KMS-11 (cell line): ENCODE measurements at regions not wholly inside any gene's neighbourhood (a gene's known extent, or its start where the extent isn't known, plus 50 kb on each side); places are given as distances from the start of the nearest gene placed in this dataset.

Experiments used
- H2AFZ ChIP-seq: fragments of 200-600 bp; sonication (generic); 2 replicates; pipeline ENCODE4 v1.6.1; 2016; ENCODE audit warnings: antibody characterized with exemption, mixed run types, low read depth
- H3K27ac ChIP-seq: fragments of 200-600 bp; sonication (generic); 2 replicates; pipeline ENCODE4 v1.6.1; 2016; ENCODE audit warnings: mild to moderate bottlenecking, mixed run types
- H3K27me3 ChIP-seq: fragments of 200-600 bp; sonication (generic); 2 replicates; pipeline ENCODE4 v1.6.1; 2017; ENCODE audit warnings: mild to moderate bottlenecking, low read depth, mixed run types, moderate library complexity; ENCODE audit not compliant: insufficient read depth
- H3K36me3 ChIP-seq: fragments of 200-600 bp; sonication (generic); 2 replicates; pipeline ENCODE4 v1.6.1; 2017; ENCODE audit warnings: mild to moderate bottlenecking, mixed run types; ENCODE audit not compliant: insufficient read depth
- H3K4me1 ChIP-seq: fragments of 200-600 bp; sonication (generic); 2 replicates; pipeline ENCODE4 v1.6.1; 2016; ENCODE audit warnings: mild to moderate bottlenecking, low read depth, mixed run types; ENCODE audit not compliant: poor library complexity, severe bottlenecking
- H3K4me2 ChIP-seq: fragments of 200-600 bp; sonication (generic); 2 replicates; pipeline ENCODE4 v1.7.0; 2016; ENCODE audit warnings: mild to moderate bottlenecking, mixed run types
- H3K4me3 ChIP-seq: fragments of 200-600 bp; sonication (generic); IDR thresholded peaks from 2 replicates; pipeline ENCODE4 v1.6.1; 2017; ENCODE audit warnings: low read depth, low read length, mixed read lengths; ENCODE audit not compliant: insufficient read depth
- H3K79me2 ChIP-seq: fragments of 200-600 bp; sonication (generic); 2 replicates; pipeline ENCODE4 v1.6.1; 2016; ENCODE audit warnings: low read depth, mixed run types; ENCODE audit not compliant: insufficient read depth
- H3K9ac ChIP-seq: fragments of 200-600 bp; sonication (generic); 2 replicates; pipeline ENCODE4 v1.6.1; 2016; ENCODE audit warnings: mild to moderate bottlenecking, mixed run types
- H4K20me1 ChIP-seq: fragments of 200-600 bp; sonication (generic); 2 replicates; pipeline ENCODE4 v1.6.1; 2016; ENCODE audit warnings: mild to moderate bottlenecking, mixed run types; ENCODE audit not compliant: insufficient read depth
- CTCF ChIP-seq: fragments of 200-600 bp; sonication (generic); conservative IDR thresholded peaks from 2 replicates; pipeline ENCODE4 v1.6.1; 2017; ENCODE audit warnings: low read depth, mild to moderate bottlenecking, antibody characterized with exemption, low read length, moderate library complexity, mixed read lengths

DNA sequence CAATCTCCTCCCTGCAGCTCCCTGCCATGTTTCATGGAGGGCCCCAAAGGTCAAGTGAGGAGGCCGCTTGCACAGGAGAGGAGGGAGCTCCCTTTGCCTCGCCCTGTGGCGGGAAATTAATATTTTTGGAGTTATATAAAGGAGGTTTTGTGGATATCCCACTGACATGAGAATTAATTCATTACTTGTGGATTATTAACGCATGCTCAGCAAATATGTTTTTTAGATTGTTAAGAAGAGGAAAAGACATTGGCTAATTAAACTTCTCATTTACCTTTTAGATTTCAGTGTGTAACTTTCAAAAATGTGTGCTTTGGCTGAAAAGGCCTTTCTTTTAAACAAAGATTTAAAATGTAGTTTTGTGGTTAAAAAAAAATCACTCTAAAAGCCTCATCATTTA is 474.0 kb downstream of the SOCS6 start:
- no peak for TF ChIP-seq CTCF
- Histone ChIP-seq H3K27me3 (no peaks in the 10 kb centered on the region), H3K4me3 (no peak overlapping the region), H3K27ac (no peak overlapping the region), H2AFZ (no peak overlapping the region), H4K20me1 (no peaks in the 10 kb centered on the region), H3K4me2 (no peak overlapping the region), H3K79me2 (no peaks in the 10 kb centered on the region), H3K4me1 (no peaks in the 10 kb centered on the region), H3K36me3 (no peaks in the 10 kb centered on the region), H3K9ac (no peak overlapping the region)

DNA sequence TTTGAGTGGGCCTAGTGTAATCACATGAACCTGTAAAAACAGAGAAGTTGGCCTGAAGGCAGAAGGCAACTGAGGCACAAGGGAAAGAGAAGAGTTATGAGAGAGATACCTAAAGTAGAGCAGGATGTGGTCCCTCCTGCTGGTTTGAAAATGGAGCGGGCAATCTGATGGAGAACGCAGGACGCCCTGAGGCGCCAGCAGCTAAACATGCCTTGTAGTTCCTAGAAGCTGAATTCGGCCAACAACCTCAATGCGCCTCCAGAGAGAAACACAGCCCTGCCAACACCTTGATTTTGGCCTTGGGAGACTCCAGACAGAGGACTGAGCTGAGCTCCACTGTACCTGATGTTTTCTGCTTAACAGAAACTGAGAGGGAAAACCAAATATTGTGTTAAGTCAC is 469.9 kb downstream of the SOCS6 start:
- no peak overlapping the region for H2AFZ ChIP-seq
- no peak overlapping the region for H3K4me3 ChIP-seq
- no peak overlapping the region for H3K9ac ChIP-seq
- no peaks in the 10 kb centered on the region for H4K20me1 ChIP-seq
- no peaks in the 10 kb centered on the region for H3K27me3 ChIP-seq
- H3K36me3 ChIP-seq: no peaks in the 10 kb centered on the region
- TF ChIP-seq CTCF: no peak
- H3K79me2 ChIP-seq: no peaks in the 10 kb centered on the region
- H3K4me2 ChIP-seq: no peak overlapping the region
- no peak overlapping the region for H3K27ac ChIP-seq
- no peaks in the 10 kb centered on the region for H3K4me1 ChIP-seq

GRCh38 chr18:70754486-70754885 is 465.6 kb downstream of the SOCS6 start:
- H3K27me3 ChIP-seq: no peaks in the 10 kb centered on the region
- H3K4me2 ChIP-seq: no peak overlapping the region
- no peak overlapping the region for H2AFZ ChIP-seq
- no peak overlapping the region for H3K4me3 ChIP-seq
- no peaks in the 10 kb centered on the region for H3K79me2 ChIP-seq
- no peaks in the 10 kb centered on the region for H4K20me1 ChIP-seq
- no peak for TF ChIP-seq CTCF
- no peak overlapping the region for H3K27ac ChIP-seq
- H3K9ac ChIP-seq: no peak overlapping the region
- H3K36me3 ChIP-seq: no peaks in the 10 kb centered on the region
- H3K4me1 ChIP-seq: no peaks in the 10 kb centered on the region

GRCh38 chr18:70732916-70733315 is 444.1 kb downstream of the SOCS6 start:
- Histone ChIP-seq H3K79me2 (no peaks in the 10 kb centered on the region), H2AFZ (no peak overlapping the region), H3K4me3 (no peak overlapping the region), H3K9ac (no peak overlapping the region), H3K4me1 (no peaks in the 10 kb centered on the region), H3K36me3 (no peaks in the 10 kb centered on the region), H4K20me1 (no peaks in the 10 kb centered on the region), H3K27ac (no peak overlapping the region), H3K4me2 (no peak overlapping the region), H3K27me3 (no peaks in the 10 kb centered on the region)
- no peak for TF ChIP-seq CTCF

DNA sequence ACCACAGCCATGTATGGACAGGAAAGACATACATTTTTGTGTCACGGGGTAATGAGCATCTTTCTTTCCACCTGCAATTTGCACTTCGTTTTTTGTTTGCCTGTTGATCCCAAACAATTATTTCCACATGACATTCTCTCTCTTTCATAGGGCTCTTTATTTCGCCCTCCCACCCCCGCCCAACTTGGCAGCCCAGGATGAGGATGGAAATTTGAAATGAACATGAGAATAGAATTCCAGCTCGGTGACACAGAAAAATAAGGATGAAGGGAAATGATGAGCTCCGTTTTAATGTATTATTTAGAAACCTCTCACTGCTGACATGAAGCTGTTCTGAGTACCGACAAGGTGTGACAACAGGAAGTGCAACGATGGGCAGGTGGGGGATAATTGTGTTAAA is 443.3 kb downstream of the SOCS6 start:
- no peaks in the 10 kb centered on the region for H3K79me2 ChIP-seq
- TF ChIP-seq CTCF: no peak
- no peak overlapping the region for H3K4me3 ChIP-seq
- no peak overlapping the region for H3K9ac ChIP-seq
- no peak overlapping the region for H2AFZ ChIP-seq
- H3K4me2 ChIP-seq: no peak overlapping the region
- no peaks in the 10 kb centered on the region for H3K36me3 ChIP-seq
- H3K27ac ChIP-seq: no peak overlapping the region
- H4K20me1 ChIP-seq: no peaks in the 10 kb centered on the region
- no peaks in the 10 kb centered on the region for H3K4me1 ChIP-seq
- no peaks in the 10 kb centered on the region for H3K27me3 ChIP-seq
